ENCODE measurements at regions not wholly inside any gene's neighbourhood (a gene's known extent, or its start where the extent isn't known, plus 50 kb on each side); places are given as distances from the start of the nearest gene placed in this dataset.

- FAIRE-seq (no peak), DNase-seq (ENCODE audit: insufficient read length, low spot score) (no peak)
- no peak for TF ChIP-seq CTCF (IDR thresholded peaks at IDR 0.05; ENCODE audit: insufficient read depth, missing control alignments)
Measured at GRCh38 chr17:79513206-79513605, 97.6 kb downstream of the RBFOX3 start.

GRCh38 chr17:79511471-79511870, 99.4 kb downstream of the RBFOX3 start:
- no peak for DNase-seq (ENCODE audit: insufficient read length, low spot score)
- no peak for FAIRE-seq

GRCh38 chr17:79510071-79510470, 100.8 kb downstream of the RBFOX3 start:
- no peak for FAIRE-seq
- no peak for TF ChIP-seq CTCF (IDR thresholded peaks at IDR 0.05; ENCODE audit: insufficient read depth, missing control alignments)
- DNase-seq (ENCODE audit: insufficient read length, low spot score): no peak

More at GRCh38 chr17:79511471-79511870, 99.4 kb downstream of the RBFOX3 start:
- no peak for TF ChIP-seq CTCF (IDR thresholded peaks at IDR 0.05; ENCODE audit: insufficient read depth, missing control alignments)

- DNase-seq (ENCODE audit: insufficient read length, low spot score) (no peak), FAIRE-seq (no peak)
- no peak for TF ChIP-seq CTCF (IDR thresholded peaks at IDR 0.05; ENCODE audit: insufficient read depth, missing control alignments)
Measured at GRCh38 chr17:79509490-79509889, 101.4 kb downstream of the RBFOX3 start.

- FAIRE-seq (no peak), DNase-seq (ENCODE audit: insufficient read length, low spot score) (no peak)
- TF ChIP-seq CTCF (IDR thresholded peaks at IDR 0.05; ENCODE audit: insufficient read depth, missing control alignments): no peak
Measured at GRCh38 chr17:79509008-79509407, 101.8 kb downstream of the RBFOX3 start.

GRCh38 chr17:79508291-79508716, 102.5 kb downstream of the RBFOX3 start:
- TF ChIP-seq CTCF (IDR thresholded peaks at IDR 0.05; ENCODE audit: insufficient read depth, missing control alignments): no peak
- DNase-seq (ENCODE audit: insufficient read length, low spot score): no peak
- no peak for FAIRE-seq

- no peak for FAIRE-seq
- no peak for TF ChIP-seq CTCF (IDR thresholded peaks at IDR 0.05; ENCODE audit: insufficient read depth, missing control alignments)
- DNase-seq (ENCODE audit: insufficient read length, low spot score): no peak
Measured at GRCh38 chr17:79506955-79507354, 103.9 kb downstream of the RBFOX3 start.
